ENCODE measurements at regions not wholly inside any gene's neighbourhood (a gene's known extent, or its start where the extent isn't known, plus 50 kb on each side); places are given as distances from the start of the nearest gene placed in this dataset.

GRCh38 chr1:194194724-194195123 lies 1008.3 kb upstream of the B3GALT2 start:
- H3K9me3 ChIP-seq (replicated peaks; ENCODE audit: control insufficient read depth, insufficient read depth, low read depth, low read length), result no peaks in the 10 kb centered on the region
- H3K27me3 ChIP-seq (ENCODE audit: control insufficient read depth in 2 of 2, insufficient read depth in 2 of 2, low read length in 2 of 2), result no peaks in the 10 kb centered on the region
- no peaks in the 10 kb centered on the region for H4K20me1 ChIP-seq (replicated peaks; ENCODE audit: control insufficient read depth, insufficient read depth, low read length)
- H3K4me1 ChIP-seq (replicated peaks in 1 of 2; ENCODE audit: control insufficient read depth in 2 of 2, insufficient read depth in 2 of 2, low read length in 2 of 2), result no peaks in the 10 kb centered on the region
- H3K9ac ChIP-seq (ENCODE audit: insufficient read depth in 1 of 2, low read depth in 2 of 2, low read length in 2 of 2), result no peak overlapping the region
- H2AFZ ChIP-seq (ENCODE audit: low read depth, low read length), result no peak overlapping the region
- ATAC-seq (no peak), FAIRE-seq (no peak), DNase-seq (ENCODE audit: extremely low read depth in 1 of 4, low spot score in 3 of 4) (no peak)
- TF ChIP-seq ZKSCAN1 (IDR thresholded peaks at IDR 0.05; ENCODE audit: low read depth, low read length), result no peak
- TF ChIP-seq, protein P1, sequence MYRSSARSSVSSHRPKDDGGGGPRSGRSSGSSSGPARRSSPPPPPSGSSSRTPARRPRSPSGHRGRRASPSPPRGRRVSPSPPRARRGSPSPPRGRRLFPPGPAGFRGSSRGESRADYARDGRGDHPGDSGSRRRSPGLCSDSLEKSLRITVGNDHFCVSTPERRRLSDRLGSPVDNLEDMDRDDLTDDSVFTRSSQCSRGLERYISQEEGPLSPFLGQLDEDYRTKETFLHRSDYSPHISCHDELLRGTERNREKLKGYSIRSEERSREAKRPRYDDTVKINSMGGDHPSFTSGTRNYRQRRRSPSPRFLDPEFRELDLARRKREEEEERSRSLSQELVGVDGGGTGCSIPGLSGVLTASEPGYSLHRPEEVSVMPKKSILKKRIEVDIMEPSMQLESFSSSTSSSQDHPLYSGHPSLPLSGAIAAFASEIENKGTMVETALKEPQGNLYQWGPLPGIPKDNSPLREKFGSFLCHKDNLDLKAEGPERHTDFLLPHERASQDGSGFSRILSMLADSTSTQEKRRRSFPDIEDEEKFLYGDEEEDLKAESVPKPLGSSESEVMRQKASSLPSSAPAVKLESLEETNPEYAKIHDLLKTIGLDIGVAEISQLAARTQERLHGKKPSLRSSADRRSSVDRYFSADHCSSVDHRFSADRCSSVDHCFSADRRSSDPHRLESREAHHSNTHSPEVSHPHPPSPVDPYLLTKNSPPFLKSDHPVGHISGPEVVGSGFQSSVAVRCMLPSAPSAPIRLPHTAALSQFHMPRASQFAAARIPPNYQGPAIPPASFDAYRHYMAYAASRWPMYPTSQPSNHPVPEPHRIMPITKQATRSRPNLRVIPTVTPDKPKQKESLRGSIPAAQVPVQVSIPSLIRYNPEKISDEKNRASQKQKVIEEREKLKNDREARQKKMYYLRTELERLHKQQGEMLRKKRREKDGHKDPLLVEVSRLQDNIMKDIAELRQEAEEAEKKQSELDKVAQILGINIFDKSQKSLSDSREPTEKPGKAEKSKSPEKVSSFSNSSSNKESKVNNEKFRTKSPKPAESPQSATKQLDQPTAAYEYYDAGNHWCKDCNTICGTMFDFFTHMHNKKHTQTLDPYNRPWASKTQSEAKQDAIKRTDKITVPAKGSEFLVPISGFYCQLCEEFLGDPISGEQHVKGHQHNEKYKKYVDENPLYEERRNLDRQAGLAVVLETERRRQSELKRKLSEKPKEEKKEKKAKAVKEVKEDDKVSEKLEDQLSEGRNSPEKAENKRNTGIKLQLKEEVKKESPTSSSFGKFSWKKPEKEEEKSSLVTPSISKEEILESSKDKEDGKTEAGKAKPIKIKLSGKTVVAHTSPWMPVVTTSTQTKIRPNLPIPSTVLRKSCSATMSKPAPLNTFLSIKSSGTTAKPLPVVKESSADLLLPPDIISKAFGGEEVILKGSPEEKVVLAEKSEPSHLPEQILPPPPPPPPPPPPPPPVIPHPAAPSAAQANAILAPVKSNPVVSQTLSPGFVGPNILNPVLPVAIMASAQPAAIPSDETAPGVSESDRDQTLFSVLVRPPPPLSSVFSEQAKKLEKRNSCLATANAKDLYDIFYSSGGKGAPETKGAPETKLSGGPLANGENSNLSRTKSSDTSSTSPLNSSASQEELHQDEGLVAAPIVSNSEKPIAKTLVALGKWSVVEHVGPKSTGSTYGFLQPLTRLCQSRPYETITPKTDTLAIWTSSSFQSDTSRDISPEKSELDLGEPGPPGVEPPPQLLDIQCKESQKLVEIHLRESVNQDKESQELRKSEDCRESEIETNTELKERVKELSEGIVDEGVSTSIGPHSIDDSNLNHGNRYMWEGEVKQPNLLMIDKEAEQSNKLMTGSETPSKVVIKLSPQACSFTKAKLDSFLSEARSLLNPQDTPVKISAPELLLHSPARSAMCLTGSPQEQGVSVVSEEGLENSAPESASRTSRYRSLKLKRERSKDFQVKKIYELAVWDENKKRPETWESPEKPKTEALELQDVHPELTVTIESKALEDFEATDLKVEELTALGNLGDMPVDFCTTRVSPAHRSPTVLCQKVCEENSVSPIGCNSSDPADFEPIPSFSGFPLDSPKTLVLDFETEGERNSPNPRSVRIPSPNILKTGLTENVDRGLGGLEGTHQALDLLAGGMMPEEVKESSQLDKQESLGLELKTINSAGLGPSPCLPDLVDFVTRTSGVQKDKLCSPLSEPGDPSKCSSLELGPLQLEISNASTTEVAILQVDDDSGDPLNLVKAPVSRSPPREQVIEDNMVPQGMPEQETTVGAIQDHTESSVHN (IDR thresholded peaks at IDR 0.05; ENCODE audit: borderline replicate concordance in 1 of 2, low read depth in 1 of 2), result no peak
- in situ Hi-C loops (cut with MboI), result no loop called here
- intact Hi-C loops (cut with micrococcal nuclease), result no loop called here
- H3K27ac ChIP-seq (ENCODE audit: extremely low read depth, low read depth, low read length), result no peak overlapping the region
- no peak overlapping the region for H3K4me3 ChIP-seq
- CTCF ChIA-PET (ENCODE audit: low intra/inter-chr PET ratio), result no interaction called here
- no peak overlapping the region for H3K4me2 ChIP-seq (ENCODE audit: insufficient read depth, low read length)
- H3K79me2 ChIP-seq (ENCODE audit: control insufficient read depth, insufficient read depth, low read length), result no peaks in the 10 kb centered on the region
- WGBS (ENCODE audit: insufficient coverage, low coverage, missing lambda C conversion rate), result 10% methylated on average over 2 of the region's 2 CpGs
- H3K9me1 ChIP-seq (ENCODE audit: control insufficient read depth, insufficient read depth, low read length), result no peaks in the 10 kb centered on the region
- H3K36me3 ChIP-seq (ENCODE audit: control insufficient read depth, insufficient read depth, low read length), result no peaks in the 10 kb centered on the region
- POLR2A ChIA-PET, result no interaction called here
- no TSS peak for BruUV-seq (replicated peaks)

Measured in K562 (cell line).